H9 (cell line): ENCODE measurements at regions not wholly inside any gene's neighbourhood (a gene's known extent, or its start where the extent isn't known, plus 50 kb on each side); places are given as distances from the start of the nearest gene placed in this dataset.

ENCODE experiments used
- DNase-seq: peaks from one replicate; pipeline ENCODE4 v3.0.0-alpha.2; 2017
- H2AFZ ChIP-seq: one replicate; pipeline ENCODE4 v1.6.1; 2013; ENCODE audit warnings: mild to moderate bottlenecking, low read length, control low read depth, moderate library complexity
- H2AK5ac ChIP-seq: 2 replicates; pipeline ENCODE4 v1.6.1; 2013; ENCODE audit warnings: low read length, control low read depth, mixed read lengths; ENCODE audit not compliant: insufficient read length
- H2BK120ac ChIP-seq: one replicate; pipeline ENCODE4 v1.6.1; 2013; ENCODE audit warnings: low read depth, mild to moderate bottlenecking, low read length, control low read depth, inconsistent platforms; ENCODE audit not compliant: poor library complexity, severe bottlenecking
- H2BK12ac ChIP-seq: 2 replicates; pipeline ENCODE4 v1.6.1; 2013; ENCODE audit warnings: low read length, control low read depth, mixed read lengths, low read depth; ENCODE audit not compliant: insufficient read length
- H2BK15ac ChIP-seq: 2 replicates; pipeline ENCODE4 v1.6.1; 2013; ENCODE audit warnings: low read depth, low read length, control low read depth
- H2BK20ac ChIP-seq: one replicate; pipeline ENCODE4 v1.6.1; 2013; ENCODE audit warnings: low read depth, mild to moderate bottlenecking, low read length, control low read depth, inconsistent platforms; ENCODE audit not compliant: poor library complexity, severe bottlenecking
- H2BK5ac ChIP-seq: 2 replicates; pipeline ENCODE4 v1.6.1; 2013; ENCODE audit warnings: low read length, control low read depth, mixed read lengths; ENCODE audit not compliant: insufficient read length
- H3K14ac ChIP-seq: 2 replicates; pipeline ENCODE4 v1.6.1; 2013; ENCODE audit warnings: low read length, control low read depth; ENCODE audit not compliant: insufficient read depth
- H3K18ac ChIP-seq: 2 replicates; pipeline ENCODE4 v1.6.1; 2013; ENCODE audit warnings: low read depth, mild to moderate bottlenecking, mixed read lengths, low read length, control low read depth; ENCODE audit not compliant: insufficient read length
- H3K23ac ChIP-seq: 2 replicates; pipeline ENCODE4 v1.6.1; 2013; ENCODE audit warnings: low read length, control low read depth, mixed read lengths, low read depth; ENCODE audit not compliant: insufficient read length
- H3K23me2 ChIP-seq: 2 replicates; pipeline ENCODE4 v1.6.1; 2013; ENCODE audit warnings: low read depth, mild to moderate bottlenecking, mixed read lengths, low read length, control low read depth; ENCODE audit not compliant: insufficient read length, poor library complexity, severe bottlenecking
- H3K27ac ChIP-seq: 2 replicates; pipeline ENCODE4 v1.5.1; 2013; ENCODE audit warnings: low read length, control low read depth, mixed read lengths, low read depth; ENCODE audit not compliant: insufficient read length
- H3K27me3 ChIP-seq: 2 replicates; pipeline ENCODE4 v1.6.1; 2013; ENCODE audit warnings: low read length, control low read depth, inconsistent platforms; ENCODE audit not compliant: insufficient read depth
- H3K4ac ChIP-seq: 2 replicates; pipeline ENCODE4 v1.6.1; 2013; ENCODE audit warnings: low read depth, mild to moderate bottlenecking, control low read depth, inconsistent platforms, low read length, moderate library complexity
- H3K4me1 ChIP-seq: 2 replicates; pipeline ENCODE4 v1.6.1; 2013; ENCODE audit warnings: low read length, control low read depth, inconsistent platforms; ENCODE audit not compliant: insufficient read depth
- H3K4me2 ChIP-seq: 2 replicates; pipeline ENCODE4 v1.6.1; 2013; ENCODE audit warnings: low read length, control low read depth, mixed read lengths; ENCODE audit not compliant: insufficient read length, insufficient read depth
- H3K56ac ChIP-seq: 2 replicates; pipeline ENCODE4 v1.6.1; 2013; ENCODE audit warnings: low read depth, mild to moderate bottlenecking, mixed read lengths, low read length, control low read depth; ENCODE audit not compliant: insufficient read length
- H3K79me1 ChIP-seq: 2 replicates; pipeline ENCODE4 v1.6.1; 2013; ENCODE audit warnings: low read depth, mild to moderate bottlenecking, moderate library complexity, low read length, control low read depth, inconsistent platforms; ENCODE audit not compliant: insufficient read depth, poor library complexity, severe bottlenecking
- H3K79me2 ChIP-seq: 2 replicates; pipeline ENCODE4 v1.6.1; 2013; ENCODE audit warnings: low read length, control low read depth, inconsistent platforms; ENCODE audit not compliant: insufficient read depth
- H3K9ac ChIP-seq: 2 replicates; pipeline ENCODE4 v1.6.1; 2013; ENCODE audit warnings: low read length, control low read depth, mixed read lengths; ENCODE audit not compliant: insufficient read length; ENCODE audit errors: extremely low read depth
- H3K9me3 ChIP-seq: one replicate; pipeline ENCODE4 v1.6.1; 2013; ENCODE audit warnings: low read depth, low read length, inconsistent platforms; ENCODE audit not compliant: control insufficient read depth
- H3T11ph ChIP-seq: one replicate; pipeline ENCODE4 v1.6.1; 2013; ENCODE audit warnings: mild to moderate bottlenecking, low read length, control low read depth, inconsistent platforms
- H4K20me1 ChIP-seq: one replicate; pipeline ENCODE4 v1.6.1; 2013; ENCODE audit not compliant: control insufficient read depth, insufficient read length, insufficient read depth
- H4K5ac ChIP-seq: 2 replicates; pipeline ENCODE4 v1.6.1; 2013; ENCODE audit warnings: low read depth, mild to moderate bottlenecking, mixed read lengths, low read length, control low read depth; ENCODE audit not compliant: insufficient read length
- H4K8ac ChIP-seq: replicated peaks from 2 replicates; pipeline ENCODE4 v1.6.1; 2013; ENCODE audit warnings: low read length, control low read depth, mixed read lengths, low read depth; ENCODE audit not compliant: insufficient read length
- H4K91ac ChIP-seq: 2 replicates; pipeline ENCODE4 v1.6.1; 2013; ENCODE audit warnings: low read depth, mild to moderate bottlenecking, moderate library complexity, mixed read lengths, low read length, control low read depth; ENCODE audit not compliant: insufficient read length
- H3K27ac Mint-ChIP-seq, 3 experiments: 2 replicates in 2 of 3; 3 replicates in 1 of 3; pipeline ENCODE4 v1.8.0; 2020 to 2021; ENCODE audit warnings: mixed read lengths in 3 of 3, mild to moderate bottlenecking in 1 of 3, moderate library complexity in 1 of 3
- H3K27me3 Mint-ChIP-seq: 2 replicates; pipeline ENCODE4 v1.8.0; 2021; ENCODE audit warnings: low read depth, mild to moderate bottlenecking, moderate library complexity, mixed read lengths
- H3K36me3 Mint-ChIP-seq, 3 experiments: 2 replicates in 2 of 3; 3 replicates in 1 of 3; pipeline ENCODE4 v1.8.0; 2020 to 2021; ENCODE audit warnings: low read depth in 3 of 3, mixed read lengths in 3 of 3; ENCODE audit not compliant: insufficient read depth in 1 of 3
- H3K4me1 Mint-ChIP-seq, 2 experiments: 2 replicates each; pipeline ENCODE4 v1.8.0; 2020; ENCODE audit warnings: mixed read lengths in 2 of 2
- H3K4me3 Mint-ChIP-seq, 2 experiments: 2 replicates in 1 of 2; 3 replicates in 1 of 2; pipeline ENCODE4 v1.8.0; 2020 to 2021; ENCODE audit warnings: mild to moderate bottlenecking in 2 of 2, mixed read lengths in 2 of 2, moderate library complexity in 1 of 2
- H3K9me3 Mint-ChIP-seq, 2 experiments: 2 replicates in 1 of 2; 3 replicates in 1 of 2; pipeline ENCODE4 v1.8.0; 2020; ENCODE audit warnings: mild to moderate bottlenecking in 2 of 2, mixed read lengths in 2 of 2, moderate library complexity in 1 of 2
- CTCF ChIP-seq: fragments of 200-600 bp; sonication (generic); conservative IDR thresholded peaks from 3 replicates; pipeline ENCODE4 v1.8.0; 2021; ENCODE audit warnings: antibody characterized with exemption, mild to moderate bottlenecking
- WGBS: extraction: QIAGEN DNeasy Blood & Tissue Kit; methylation state at CpG from one replicate; pipeline ENCODE4 v1.1.7; 2013; ENCODE audit warnings: missing lambda C conversion rate, low lambda C conversion rate, mixed read lengths; ENCODE audit not compliant: insufficient read length; ENCODE audit errors: extremely low coverage; 5-methylcytosine and 5-hydroxymethylcytosine counted together

GRCh38 chr1:98331243-98331642 is 330.3 kb upstream of the SNX7 start:
- Histone ChIP-seq H2BK120ac (no peak overlapping the region), H3K23ac (no peak overlapping the region), H2BK5ac (no peak overlapping the region), H3K56ac (no peak overlapping the region), H3K4ac (no peak overlapping the region), H4K8ac (no peak overlapping the region), H3K27me3 (no peaks in the 10 kb centered on the region), H4K20me1 (no peaks in the 10 kb centered on the region), H3K9ac (no peak overlapping the region), H3K9me3 (no peaks in the 10 kb centered on the region), H2BK20ac (no peak overlapping the region), H2AK5ac (no peak overlapping the region), H2BK15ac (no peak overlapping the region), H3K4me2 (no peak overlapping the region), H3K14ac (no peak overlapping the region), H2BK12ac (no peak overlapping the region), H3K4me1 (no peaks in the 10 kb centered on the region), H3K23me2 (no peaks in the 10 kb centered on the region), H4K91ac (no peak overlapping the region), H3K79me2 (no peaks in the 10 kb centered on the region), H3K18ac (no peak overlapping the region), H3T11ph (no peak overlapping the region), H3K27ac (no peak overlapping the region), H2AFZ (no peak overlapping the region), H4K5ac (no peak overlapping the region), H3K79me1 (no peaks in the 10 kb centered on the region)
- no peaks in the 10 kb centered on the region for H3K36me3 Mint-ChIP-seq
- no peak overlapping the region for H3K4me3 Mint-ChIP-seq
- no peak for TF ChIP-seq CTCF
- peaks cover 0 to 4% of the 10 kb centered on the region in 2 experiments; a peak in 1 of 4 replicates for H3K4me1 Mint-ChIP-seq
- WGBS: 100% methylated on average over 1 of the region's 3 CpGs
- H3K27ac Mint-ChIP-seq: no peak overlapping the region
- no peak for DNase-seq
- no peaks in the 10 kb centered on the region for H3K9me3 Mint-ChIP-seq
- H3K27me3 Mint-ChIP-seq: no peaks in the 10 kb centered on the region; the same call in 1 of the 2 replicates
